ENCODE measurements at regions not wholly inside any gene's neighbourhood (a gene's known extent, or its start where the extent isn't known, plus 50 kb on each side); places are given as distances from the start of the nearest gene placed in this dataset.
"Not testable (repeated sequence)": the region's sequence is repeated elsewhere in the genome, so short reads cannot be mapped to it uniquely, and the experiment has no call there.

GRCh38 chr6:151178373-151178772, 61.4 kb upstream of the AKAP12 start:
- Histone ChIP-seq H3K27me3 (ENCODE audit: control insufficient read depth, insufficient read depth, low read length) (no peaks in the 10 kb centered on the region), H3K36me3 (ENCODE audit: control insufficient read depth, insufficient read depth, low read length) (no peaks in the 10 kb centered on the region), H3K27ac (ENCODE audit: low read length) (no peak overlapping the region), H3K9me3 (ENCODE audit: control insufficient read depth, low read depth, low read length) (peaks cover under 1% of the 10 kb centered on the region), H3K4me3 (ENCODE audit: low read length) (no peak overlapping the region), H3K4me1 (ENCODE audit: control insufficient read depth, insufficient read depth, low read length) (no peaks in the 10 kb centered on the region)
- no peak for DNase-seq
- no CpG with 5 or more reads among the region's 3 CpGs for WGBS (ENCODE audit: insufficient coverage, low lambda C conversion rate)

- no peaks in the 10 kb centered on the region for H3K4me1 ChIP-seq (ENCODE audit: control insufficient read depth, insufficient read depth, low read length)
- peaks cover 3% of the 10 kb centered on the region for H3K9me3 ChIP-seq (ENCODE audit: control insufficient read depth, low read depth, low read length)
- 100% methylated on average over 1 of the region's 2 CpGs for WGBS (ENCODE audit: insufficient coverage, low lambda C conversion rate)
- no peaks in the 10 kb centered on the region for H3K27me3 ChIP-seq (ENCODE audit: control insufficient read depth, insufficient read depth, low read length)
- no peak overlapping the region for H3K4me3 ChIP-seq (ENCODE audit: low read length)
- H3K36me3 ChIP-seq (ENCODE audit: control insufficient read depth, insufficient read depth, low read length) = no peaks in the 10 kb centered on the region
- DNase-seq = no peak
- no peak overlapping the region for H3K27ac ChIP-seq (ENCODE audit: low read length)
Observed at GRCh38 chr6:151179321-151179720, 60.4 kb upstream of the AKAP12 start.

- Histone ChIP-seq H3K27ac (ENCODE audit: low read length) (no peak overlapping the region), H3K4me3 (ENCODE audit: low read length) (no peak overlapping the region), H3K36me3 (ENCODE audit: control insufficient read depth, insufficient read depth, low read length) (no peaks in the 10 kb centered on the region), H3K27me3 (ENCODE audit: control insufficient read depth, insufficient read depth, low read length) (no peaks in the 10 kb centered on the region), H3K9me3 (ENCODE audit: control insufficient read depth, low read depth, low read length) (peaks cover 3% of the 10 kb centered on the region), H3K4me1 (ENCODE audit: control insufficient read depth, insufficient read depth, low read length) (no peaks in the 10 kb centered on the region)
- DNase-seq = no peak
- 92% methylated on average over 6 of the region's 9 CpGs for WGBS (ENCODE audit: insufficient coverage, low lambda C conversion rate)
Observed at GRCh38 chr6:151180330-151181048, 59.3 kb upstream of the AKAP12 start.

- Histone ChIP-seq H3K27me3 (ENCODE audit: control insufficient read depth, insufficient read depth, low read length) (no peaks in the 10 kb centered on the region), H3K27ac (ENCODE audit: low read length) (no peak overlapping the region)
Observed at GRCh38 chr6:151181706-151182363, 57.9 kb upstream of the AKAP12 start.

GRCh38 chr6:151182958-151183357, 56.8 kb upstream of the AKAP12 start:
- H3K27me3 ChIP-seq (ENCODE audit: control insufficient read depth, insufficient read depth, low read length); H3K4me3 ChIP-seq (ENCODE audit: low read length); H3K27ac ChIP-seq (ENCODE audit: low read length); H3K36me3 ChIP-seq (ENCODE audit: control insufficient read depth, insufficient read depth, low read length); H3K4me1 ChIP-seq (ENCODE audit: control insufficient read depth, insufficient read depth, low read length); DNase-seq; H3K9me3 ChIP-seq (ENCODE audit: control insufficient read depth, low read depth, low read length): not testable (repeated sequence)
- 80% methylated on average over 1 of the region's 6 CpGs for WGBS (ENCODE audit: insufficient coverage, low lambda C conversion rate)

More at GRCh38 chr6:151181706-151182363, 57.9 kb upstream of the AKAP12 start:
- no peaks in the 10 kb centered on the region for H3K4me1 ChIP-seq (ENCODE audit: control insufficient read depth, insufficient read depth, low read length)
- WGBS (ENCODE audit: insufficient coverage, low lambda C conversion rate) = no CpG with 5 or more reads among the region's 2 CpGs
- H3K36me3 ChIP-seq (ENCODE audit: control insufficient read depth, insufficient read depth, low read length) = no peaks in the 10 kb centered on the region
- H3K9me3 ChIP-seq (ENCODE audit: control insufficient read depth, low read depth, low read length) = peaks cover 3% of the 10 kb centered on the region
- DNase-seq = no peak
- no peak overlapping the region for H3K4me3 ChIP-seq (ENCODE audit: low read length)

GRCh38 chr6:151185148-151185547, 54.6 kb upstream of the AKAP12 start:
- Histone ChIP-seq H3K27ac (ENCODE audit: low read length) (no peak overlapping the region), H3K4me1 (ENCODE audit: control insufficient read depth, insufficient read depth, low read length) (no peaks in the 10 kb centered on the region), H3K27me3 (ENCODE audit: control insufficient read depth, insufficient read depth, low read length) (no peaks in the 10 kb centered on the region), H3K4me3 (ENCODE audit: low read length) (no peak overlapping the region), H3K9me3 (ENCODE audit: control insufficient read depth, low read depth, low read length) (peaks cover 3% of the 10 kb centered on the region), H3K36me3 (ENCODE audit: control insufficient read depth, insufficient read depth, low read length) (no peaks in the 10 kb centered on the region)
- WGBS (ENCODE audit: insufficient coverage, low lambda C conversion rate) = 93% methylated on average over 2 of the region's 3 CpGs
- DNase-seq = no peak

GRCh38 chr6:151186306-151186705, 53.5 kb upstream of the AKAP12 start:
- no peak for DNase-seq
- H3K9me3 ChIP-seq (ENCODE audit: control insufficient read depth, low read depth, low read length) = peaks cover 3% of the 10 kb centered on the region
- no peaks in the 10 kb centered on the region for H3K27me3 ChIP-seq (ENCODE audit: control insufficient read depth, insufficient read depth, low read length)
- no peaks in the 10 kb centered on the region for H3K4me1 ChIP-seq (ENCODE audit: control insufficient read depth, insufficient read depth, low read length)
- no peak overlapping the region for H3K4me3 ChIP-seq (ENCODE audit: low read length)
- no peak overlapping the region for H3K27ac ChIP-seq (ENCODE audit: low read length)
- H3K36me3 ChIP-seq (ENCODE audit: control insufficient read depth, insufficient read depth, low read length) = no peaks in the 10 kb centered on the region
- WGBS (ENCODE audit: insufficient coverage, low lambda C conversion rate) = no CpG with 5 or more reads among the region's 1 CpG

- Histone ChIP-seq H3K9me3 (ENCODE audit: control insufficient read depth, low read depth, low read length) (peaks cover 3% of the 10 kb centered on the region), H3K36me3 (ENCODE audit: control insufficient read depth, insufficient read depth, low read length) (no peaks in the 10 kb centered on the region), H3K27ac (ENCODE audit: low read length) (no peak overlapping the region), H3K4me3 (ENCODE audit: low read length) (no peak overlapping the region), H3K27me3 (ENCODE audit: control insufficient read depth, insufficient read depth, low read length) (no peaks in the 10 kb centered on the region), H3K4me1 (ENCODE audit: control insufficient read depth, insufficient read depth, low read length) (no peaks in the 10 kb centered on the region)
- DNase-seq = no peak
- 33% methylated on average over 2 of the region's 2 CpGs for WGBS (ENCODE audit: insufficient coverage, low lambda C conversion rate)
Observed at GRCh38 chr6:151186804-151187330, 52.9 kb upstream of the AKAP12 start.
